HG02588 (cell line): ENCODE measurements at regions not wholly inside any gene's neighbourhood (a gene's known extent, or its start where the extent isn't known, plus 50 kb on each side); places are given as distances from the start of the nearest gene placed in this dataset.
"Not testable (repeated sequence)": the region's sequence is repeated elsewhere in the genome, so short reads cannot be mapped to it uniquely, and the experiment has no call there.

Source experiments
- ATAC-seq: cut with Tn5 transposase; IDR thresholded peaks from one replicate; pipeline ENCODE4 v1.9.1; 2021; ENCODE audit warnings: mild to moderate bottlenecking, moderate library complexity; ENCODE audit not compliant: unreplicated experiment

- ATAC-seq = peak; percentile 95
Measured at GRCh38 chr10:84012831-84013458, 126.4 kb upstream of the GHITM start.

GRCh38 chr10:84015877-84016595 is 123.3 kb upstream of the GHITM start:
- ATAC-seq = no peak

DNA sequence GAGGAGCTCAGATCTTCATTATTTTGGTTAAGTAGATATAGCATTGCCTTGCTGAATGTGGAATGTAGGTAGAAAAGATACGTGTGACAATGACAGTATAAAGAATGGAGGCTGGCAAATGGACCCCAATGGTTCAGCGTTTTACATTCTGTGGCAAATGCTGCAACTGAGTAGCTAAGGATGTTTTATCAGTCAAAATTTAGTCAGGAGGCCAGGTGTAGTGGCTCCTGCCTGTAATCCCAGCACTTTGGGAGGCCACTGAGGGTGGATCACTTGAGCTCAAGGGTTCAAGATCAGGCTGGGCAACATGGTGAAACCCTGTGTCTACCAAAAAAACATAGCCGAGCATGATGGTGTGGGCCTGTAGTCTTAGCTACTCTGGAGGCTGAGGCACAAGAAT is 120.5 kb upstream of the GHITM start:
- ATAC-seq = no peak

- not testable (repeated sequence) for ATAC-seq
Measured at GRCh38 chr10:84019854-84020458, 119.4 kb upstream of the GHITM start.

GRCh38 chr10:84026821-84027257 is 112.5 kb upstream of the GHITM start:
- ATAC-seq = no peak

DNA sequence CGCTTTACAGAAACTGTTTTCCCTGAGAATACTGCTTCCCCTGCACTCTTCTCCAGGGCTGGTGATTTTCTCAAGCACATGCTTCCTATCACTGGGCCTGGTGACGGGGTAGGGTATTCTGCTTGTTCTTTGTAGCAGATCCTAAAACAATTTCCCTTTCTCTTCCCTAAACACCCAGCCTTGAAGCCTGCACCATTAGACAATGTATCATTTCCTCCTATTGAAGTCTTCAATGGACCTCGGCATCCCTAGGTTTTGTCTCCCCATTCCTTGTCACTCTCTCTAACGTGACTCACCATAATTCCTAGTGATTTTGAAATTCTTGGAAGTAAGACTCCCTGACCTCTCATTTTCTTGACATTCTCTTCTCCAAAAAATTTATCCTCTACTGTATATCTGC is 109.5 kb upstream of the GHITM start:
- no peak for ATAC-seq

DNA sequence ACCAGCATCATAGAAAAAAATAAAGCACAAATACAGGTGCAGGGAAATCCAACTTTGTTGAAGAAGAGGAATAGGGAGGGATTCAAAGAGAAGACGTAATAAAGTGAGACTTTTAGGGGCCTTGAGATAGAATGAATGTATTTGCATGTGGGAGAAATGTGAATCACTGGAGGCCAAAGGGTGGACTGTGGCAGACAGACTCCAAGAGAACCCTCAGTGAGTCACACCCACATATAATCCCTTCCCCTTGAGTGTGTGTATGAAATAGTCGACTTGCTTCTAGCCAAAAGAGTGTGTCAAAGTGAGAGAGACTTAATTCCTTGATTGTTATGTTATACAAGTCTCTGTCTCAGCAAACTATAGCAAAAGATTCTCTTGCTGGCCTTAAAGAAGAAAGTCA is 101.3 kb upstream of the GHITM start:
- ATAC-seq = no peak

DNA sequence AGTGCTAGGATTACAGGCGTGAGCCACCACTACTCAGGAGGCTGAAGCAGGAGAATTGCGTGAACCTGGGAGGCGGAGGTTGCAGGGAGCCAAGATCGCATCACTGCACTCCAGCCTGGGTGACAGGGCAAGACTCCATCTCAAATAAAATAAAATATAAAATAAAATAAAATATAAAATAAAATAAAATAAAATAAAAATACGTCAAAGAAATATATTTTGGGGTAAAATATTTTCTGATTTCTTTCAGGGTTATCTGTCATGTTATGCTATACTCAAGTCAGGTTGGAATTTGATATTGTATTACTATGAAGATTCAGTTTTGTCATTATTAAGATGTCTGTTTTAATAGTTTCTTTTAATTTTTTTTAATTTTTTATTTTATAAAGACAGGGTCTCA is 99.4 kb upstream of the GHITM start:
- no peak for ATAC-seq

- no peak for ATAC-seq
Measured at GRCh38 chr10:84047258-84048010, 91.9 kb upstream of the GHITM start.

DNA sequence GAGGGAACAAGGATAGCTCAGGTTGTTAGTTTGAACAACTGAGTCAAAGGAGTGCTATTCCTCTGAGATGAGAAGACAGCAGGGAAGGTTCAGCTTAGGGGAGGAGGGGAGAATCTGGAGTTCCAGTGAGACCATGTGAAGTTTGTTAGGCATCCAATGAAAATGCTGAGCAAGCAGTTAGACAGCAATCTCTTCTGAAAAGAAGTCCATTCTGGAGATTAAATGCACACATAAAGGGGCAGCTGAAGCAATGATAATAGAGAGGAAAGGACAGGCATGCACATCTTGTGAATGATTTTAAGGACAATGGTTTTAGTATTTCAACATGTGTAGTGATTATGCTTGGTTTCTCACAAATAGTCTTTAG is 89.7 kb upstream of the GHITM start:
- ATAC-seq = no peak

- no peak for ATAC-seq
Measured at GRCh38 chr10:84053626-84054025, 85.7 kb upstream of the GHITM start.

DNA sequence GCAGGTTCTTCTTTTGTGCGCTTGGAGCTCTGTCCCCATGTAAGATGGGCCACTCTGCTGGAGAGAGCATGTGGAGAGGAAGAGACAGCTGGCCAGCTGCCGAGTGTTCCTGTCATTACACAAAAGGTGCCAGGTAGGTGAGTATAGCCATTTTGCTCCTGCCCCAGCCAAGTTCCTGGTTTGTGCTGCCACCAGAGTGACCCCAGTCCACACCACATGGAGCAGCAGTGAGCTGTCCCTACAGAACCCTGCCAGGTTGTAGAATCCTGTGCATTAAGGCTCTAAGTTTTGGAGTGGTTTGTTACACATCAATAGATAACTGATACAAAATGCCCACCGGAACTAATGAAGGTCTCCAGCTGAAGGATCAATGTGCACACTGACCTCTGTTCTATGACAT is 84.6 kb upstream of the GHITM start:
- no peak for ATAC-seq

DNA sequence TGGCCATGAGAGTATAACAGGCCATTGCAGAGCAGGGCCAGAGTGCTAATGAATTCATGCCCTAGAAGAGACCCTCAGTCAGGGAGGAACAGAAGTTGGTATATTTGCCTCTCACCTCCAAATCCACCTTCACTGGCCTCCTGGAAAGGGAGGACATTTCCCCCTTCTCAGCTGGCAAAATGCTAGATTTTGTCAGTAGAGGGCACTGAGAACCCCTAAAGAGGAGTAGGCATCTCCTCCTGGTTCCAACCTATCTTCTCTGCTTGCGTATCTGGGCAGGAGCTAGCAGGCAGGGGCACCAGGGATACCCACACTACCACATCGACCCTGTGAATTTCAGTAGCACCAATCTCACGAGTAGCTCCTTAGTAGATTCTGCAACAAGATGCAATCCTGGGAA is 79.8 kb upstream of the GHITM start:
- ATAC-seq = no peak

DNA sequence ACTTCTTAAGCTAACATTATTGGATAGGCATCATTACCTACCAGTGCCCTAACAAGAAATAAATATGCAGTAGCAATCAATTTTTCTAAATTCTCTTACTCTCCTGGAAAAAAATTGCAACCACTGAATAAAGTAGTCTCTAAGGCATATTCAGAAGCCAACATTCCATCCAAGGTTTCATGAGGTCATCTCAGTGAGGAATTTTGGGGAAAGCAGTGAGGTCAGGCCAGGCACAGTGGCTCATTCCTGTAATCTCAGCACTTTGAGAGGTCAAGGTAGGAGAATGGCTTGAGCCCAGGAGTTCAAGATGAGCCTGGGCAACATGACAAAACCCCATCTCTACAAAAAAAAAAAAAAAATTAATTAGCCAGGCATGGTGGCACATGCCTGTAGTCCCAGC is 75.9 kb upstream of the GHITM start:
- ATAC-seq = no peak

- ATAC-seq = no peak
Measured at GRCh38 chr10:84065804-84066601, 73.3 kb upstream of the GHITM start.

DNA sequence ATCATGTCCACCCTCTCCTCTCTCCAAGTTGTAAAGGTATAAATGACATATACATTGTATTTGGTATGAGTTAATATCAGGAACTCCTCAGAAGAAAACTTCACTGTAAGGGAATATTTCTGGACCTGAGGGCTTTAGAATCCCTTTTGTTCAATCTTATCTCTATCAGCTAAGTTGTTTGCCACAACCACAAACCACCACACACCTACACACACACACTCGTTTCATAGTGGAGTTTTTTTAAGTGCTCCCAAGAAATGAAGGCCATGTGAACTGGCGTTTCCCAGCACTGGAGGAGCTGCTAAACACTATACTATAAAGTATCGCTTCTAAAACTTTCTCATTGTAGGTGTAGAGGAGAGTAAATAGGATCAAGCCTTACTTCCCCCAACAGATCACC is 64.8 kb upstream of the GHITM start:
- ATAC-seq = no peak

DNA sequence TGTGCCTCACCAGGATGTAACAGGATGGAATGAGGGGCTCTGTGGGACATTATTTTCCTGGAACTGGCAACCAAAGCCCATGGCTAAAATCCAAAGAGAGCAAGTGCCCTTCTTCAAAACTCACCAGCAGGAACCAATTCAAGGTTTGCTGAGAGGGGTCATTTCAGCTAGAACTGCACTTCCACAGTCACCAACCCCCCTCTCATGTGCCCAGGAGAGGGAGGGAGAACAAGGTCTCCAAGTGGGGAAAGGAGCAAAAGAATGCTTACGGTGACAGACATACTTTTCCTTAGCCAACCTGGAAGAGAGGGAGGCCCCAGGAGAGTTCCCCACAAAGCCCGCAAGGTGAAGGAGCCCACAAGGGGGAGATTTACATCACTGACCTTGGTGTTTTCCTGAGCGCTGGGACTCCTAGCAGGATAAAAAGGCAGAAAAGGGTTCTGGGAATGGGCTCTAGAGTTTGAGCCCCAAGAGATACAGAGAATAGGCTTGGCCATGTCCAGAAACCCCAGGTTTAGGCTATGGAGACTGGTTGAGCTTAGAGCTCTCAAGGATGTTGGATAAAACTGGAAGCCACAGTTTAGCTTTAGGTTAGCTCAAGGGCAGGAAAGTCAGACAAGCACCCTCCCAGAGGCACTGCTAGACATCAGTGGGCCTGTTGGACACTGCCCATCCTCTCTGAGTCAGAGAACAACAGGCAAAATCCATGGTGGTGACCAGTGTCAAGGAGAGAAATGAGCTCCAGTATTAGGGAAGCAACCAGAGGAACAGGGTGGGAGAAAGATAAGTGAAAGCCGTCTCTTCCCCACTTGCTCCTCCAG is 63.9 kb upstream of the GHITM start:
- no peak for ATAC-seq

- no peak for ATAC-seq
Measured at GRCh38 chr10:84076047-84076388, 63.3 kb upstream of the GHITM start.

DNA sequence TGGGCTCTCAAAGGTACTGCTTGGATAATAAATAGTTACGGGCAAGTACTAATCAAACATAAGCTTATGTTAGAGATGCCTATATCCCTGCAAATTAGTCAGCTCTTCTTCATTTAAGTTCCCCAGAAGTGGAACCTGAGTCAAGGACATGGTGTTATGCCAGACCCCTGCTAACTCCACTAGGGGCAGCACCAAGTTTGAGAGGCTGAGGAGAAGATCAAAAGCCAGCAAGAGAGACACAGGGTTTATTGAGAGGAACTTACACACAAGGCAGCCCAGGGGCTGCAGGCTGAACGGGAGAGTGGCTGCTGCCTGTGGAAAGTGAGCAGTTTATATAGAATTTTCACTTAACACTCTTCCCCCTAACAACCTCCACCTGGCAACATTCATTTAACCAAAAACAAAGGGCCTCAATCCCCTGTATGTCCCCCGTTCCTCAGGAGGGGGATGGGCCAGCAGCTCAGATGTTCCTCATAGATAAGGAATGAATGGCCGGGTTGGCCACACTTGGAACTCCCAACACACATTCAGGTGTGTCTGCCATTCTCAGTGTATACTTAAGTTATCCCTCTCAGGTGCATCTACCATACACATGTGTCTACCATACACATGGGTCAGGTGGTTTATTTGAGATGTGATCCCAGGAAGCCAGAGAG is 62.6 kb upstream of the GHITM start:
- no peak for ATAC-seq

DNA sequence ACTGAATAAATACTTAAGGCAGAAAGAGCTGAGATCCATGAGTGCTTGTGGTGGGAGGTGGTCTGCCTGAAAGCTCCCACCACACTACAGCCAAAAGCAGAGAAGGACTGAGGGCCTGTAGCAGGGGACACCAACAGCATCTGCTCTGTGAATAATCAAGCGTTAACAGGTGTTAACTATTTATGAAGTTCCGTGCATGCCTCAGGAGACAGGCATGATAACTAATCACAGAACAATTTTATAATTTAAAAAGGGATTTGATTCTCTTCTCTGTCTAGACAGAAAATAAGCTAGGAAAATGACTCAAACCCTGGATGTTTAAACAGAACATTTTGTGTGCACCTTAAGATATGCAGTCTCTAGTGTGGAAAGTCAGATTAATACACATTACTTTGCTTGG is 61.5 kb upstream of the GHITM start:
- ATAC-seq = no peak
